ENCODE measurements at regions not wholly inside any gene's neighbourhood (a gene's known extent, or its start where the extent isn't known, plus 50 kb on each side); places are given as distances from the start of the nearest gene placed in this dataset.
"Not testable (repeated sequence)": the region's sequence is repeated elsewhere in the genome, so short reads cannot be mapped to it uniquely, and the experiment has no call there.

GRCh38 chr4:187903700-187904099 is 91.9 kb upstream of the ZFP42 start:
- no peak overlapping the region for H3K4me3 ChIP-seq (replicated peaks; ENCODE audit: low read depth, low read length)
- no peak for DNase-seq (ENCODE audit: extremely low read depth, low read depth)

GRCh38 chr4:187908079-187908561 is 87.5 kb upstream of the ZFP42 start:
- H3K4me3 ChIP-seq (replicated peaks; ENCODE audit: low read depth, low read length), result no peak overlapping the region
- no peak for TF ChIP-seq CTCF (IDR thresholded peaks at IDR 0.05; ENCODE audit: low read depth, low read length, missing control alignments)
- no peak for DNase-seq (ENCODE audit: extremely low read depth, low read depth)

More at GRCh38 chr4:187903700-187904099, 91.9 kb upstream of the ZFP42 start:
- no peak for TF ChIP-seq CTCF (IDR thresholded peaks at IDR 0.05; ENCODE audit: low read depth, low read length, missing control alignments)

- TF ChIP-seq CTCF (IDR thresholded peaks at IDR 0.05; ENCODE audit: low read depth, low read length, missing control alignments), result no peak
- H3K4me3 ChIP-seq (replicated peaks; ENCODE audit: low read depth, low read length), result no peak overlapping the region
- DNase-seq (ENCODE audit: extremely low read depth, low read depth), result no peak
These were observed 86.8 kb upstream of the ZFP42 start for GRCh38 chr4:187908731-187909130.

- H3K4me3 ChIP-seq (replicated peaks; ENCODE audit: low read depth, low read length), result no peak overlapping the region
- no peak for TF ChIP-seq CTCF (IDR thresholded peaks at IDR 0.05; ENCODE audit: low read depth, low read length, missing control alignments)
- DNase-seq (ENCODE audit: extremely low read depth, low read depth), result no peak
These were observed 84.8 kb upstream of the ZFP42 start for GRCh38 chr4:187910741-187911140.

GRCh38 chr4:187915406-187915805 is 80.2 kb upstream of the ZFP42 start:
- H3K4me3 ChIP-seq (replicated peaks; ENCODE audit: low read depth, low read length); DNase-seq (ENCODE audit: extremely low read depth, low read depth): not testable (repeated sequence)

- TF ChIP-seq CTCF (IDR thresholded peaks at IDR 0.05; ENCODE audit: low read depth, low read length, missing control alignments), result no peak
- DNase-seq (ENCODE audit: extremely low read depth, low read depth), result no peak
- no peak overlapping the region for H3K4me3 ChIP-seq (replicated peaks; ENCODE audit: low read depth, low read length)
These were observed 75.6 kb upstream of the ZFP42 start for GRCh38 chr4:187919966-187920365.

GRCh38 chr4:187921946-187922623 is 73.5 kb upstream of the ZFP42 start:
- TF ChIP-seq CTCF (IDR thresholded peaks at IDR 0.05; ENCODE audit: low read depth, low read length, missing control alignments), result no peak
- H3K4me3 ChIP-seq (replicated peaks; ENCODE audit: low read depth, low read length), result no peak overlapping the region
- DNase-seq (ENCODE audit: extremely low read depth, low read depth), result no peak
